RWPE1 (cell line): ENCODE measurements at regions not wholly inside any gene's neighbourhood (a gene's known extent, or its start where the extent isn't known, plus 50 kb on each side); places are given as distances from the start of the nearest gene placed in this dataset.

Experiments used
- CTCF ChIA-PET: fragments of 350-600 bp; sonication (Branson Sonifier 250); formaldehyde crosslinking; extraction: SDS; loops from one replicate; lab custom pipeline; 2021; lab: Yijun Ruan, JAX
- POLR2A ChIA-PET: fragments of 400-600 bp; formaldehyde crosslinking; extraction: SDS; loops from one replicate; lab custom pipeline; 2020; ENCODE audit warnings: antibody characterized with exemption; ENCODE audit not compliant: low non-redundant PET; lab: Yijun Ruan, JAX
- DNase-seq: peaks from one replicate; pipeline ENCODE4 v3.0.0; 2012; ENCODE audit warnings: low spot score
- H3K27ac ChIP-seq: fragments of 450-650 bp; 2 replicates; pipeline ENCODE4 v1.5.1; 2017
- TF ChIP-seq, protein P1 (sequence below): fragments of 450-650 bp; conservative IDR thresholded peaks from 2 replicates; pipeline ENCODE4 v1.5.1; 2017; ENCODE audit warnings: low read depth, mild to moderate bottlenecking

- POLR2A ChIA-PET = no interaction called here
- TF ChIP-seq, protein P1, sequence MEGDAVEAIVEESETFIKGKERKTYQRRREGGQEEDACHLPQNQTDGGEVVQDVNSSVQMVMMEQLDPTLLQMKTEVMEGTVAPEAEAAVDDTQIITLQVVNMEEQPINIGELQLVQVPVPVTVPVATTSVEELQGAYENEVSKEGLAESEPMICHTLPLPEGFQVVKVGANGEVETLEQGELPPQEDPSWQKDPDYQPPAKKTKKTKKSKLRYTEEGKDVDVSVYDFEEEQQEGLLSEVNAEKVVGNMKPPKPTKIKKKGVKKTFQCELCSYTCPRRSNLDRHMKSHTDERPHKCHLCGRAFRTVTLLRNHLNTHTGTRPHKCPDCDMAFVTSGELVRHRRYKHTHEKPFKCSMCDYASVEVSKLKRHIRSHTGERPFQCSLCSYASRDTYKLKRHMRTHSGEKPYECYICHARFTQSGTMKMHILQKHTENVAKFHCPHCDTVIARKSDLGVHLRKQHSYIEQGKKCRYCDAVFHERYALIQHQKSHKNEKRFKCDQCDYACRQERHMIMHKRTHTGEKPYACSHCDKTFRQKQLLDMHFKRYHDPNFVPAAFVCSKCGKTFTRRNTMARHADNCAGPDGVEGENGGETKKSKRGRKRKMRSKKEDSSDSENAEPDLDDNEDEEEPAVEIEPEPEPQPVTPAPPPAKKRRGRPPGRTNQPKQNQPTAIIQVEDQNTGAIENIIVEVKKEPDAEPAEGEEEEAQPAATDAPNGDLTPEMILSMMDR = no peak
- CTCF ChIA-PET = no interaction called here
- no peak overlapping the region for H3K27ac ChIP-seq
- no peak for DNase-seq
These were observed 78.8 kb upstream of the PDE3A start for GRCh38 chr12:20289520-20289919.

DNA sequence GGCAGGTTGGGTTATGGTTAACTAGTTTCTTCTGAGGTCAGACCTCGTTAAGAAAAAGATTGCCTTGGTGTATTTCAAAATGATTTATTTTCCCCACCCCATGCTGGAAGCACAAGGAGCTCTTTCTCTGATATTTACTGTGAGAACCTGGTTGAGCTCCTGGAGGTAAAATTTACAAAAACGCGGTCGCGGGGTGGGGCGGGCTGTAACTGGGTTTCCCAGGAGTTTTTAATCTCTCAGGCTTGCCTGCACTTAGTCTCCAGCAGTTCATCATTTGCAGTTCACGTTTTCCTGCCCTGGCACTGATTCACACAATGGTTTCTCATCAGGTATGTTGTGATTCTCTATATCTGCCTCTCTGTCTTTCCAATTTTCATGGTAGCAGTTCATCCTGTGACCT is 67.9 kb upstream of the PDE3A start:
- POLR2A ChIA-PET = no interaction called here
- H3K27ac ChIP-seq = no peak overlapping the region
- CTCF ChIA-PET = no interaction called here
- TF ChIP-seq, protein P1 = no peak
- no peak for DNase-seq

- DNase-seq = no peak
These were observed 62.9 kb upstream of the PDE3A start for GRCh38 chr12:20305470-20305869.

GRCh38 chr12:20309504-20310148 is 58.7 kb upstream of the PDE3A start:
- CTCF ChIA-PET = no interaction called here
- POLR2A ChIA-PET = no interaction called here

More at GRCh38 chr12:20305470-20305869, 62.9 kb upstream of the PDE3A start:
- ChIA-PET POLR2A (no interaction called here), CTCF (interaction anchor here (0.7 kb wide), 1 partner anchor 14 kb away, joined by 3 read pairs; no protein-coding TSS in a partner anchor)
- no peak overlapping the region for H3K27ac ChIP-seq
- TF ChIP-seq, protein P1 = no peak

GRCh38 chr12:20314328-20314727 is 54.0 kb upstream of the PDE3A start:
- TF ChIP-seq, protein P1 = no peak
- H3K27ac ChIP-seq = no peak overlapping the region
- POLR2A ChIA-PET = no interaction called here
- DNase-seq = no peak
- CTCF ChIA-PET = no interaction called here

More at GRCh38 chr12:20309504-20310148, 58.7 kb upstream of the PDE3A start:
- TF ChIP-seq, protein P1 = no peak
- no peak for DNase-seq
- no peak overlapping the region for H3K27ac ChIP-seq

DNA sequence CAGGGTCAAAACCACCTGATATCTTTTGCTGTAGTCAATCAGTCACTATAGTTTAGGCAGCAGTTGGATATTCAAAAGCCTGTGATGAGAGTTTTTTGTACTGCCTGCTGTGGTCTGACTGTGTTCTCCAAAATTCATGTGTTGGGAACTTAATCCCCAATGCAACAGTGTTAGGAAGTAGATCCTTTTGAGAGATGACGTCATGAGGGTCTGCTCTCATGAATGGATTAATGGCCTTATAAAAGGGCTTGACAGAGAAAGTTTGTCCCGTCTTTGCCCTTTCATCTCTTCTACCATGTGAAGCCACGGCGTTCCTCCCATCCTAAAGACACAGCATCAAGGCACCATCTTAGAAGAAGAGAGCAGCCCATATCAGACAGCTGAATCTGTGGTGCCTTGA is 50.8 kb upstream of the PDE3A start:
- TF ChIP-seq, protein P1 = no peak
- no peak for DNase-seq
- CTCF ChIA-PET = no interaction called here
- no peak overlapping the region for H3K27ac ChIP-seq
- POLR2A ChIA-PET = no interaction called here
